ENCODE measurements at regions not wholly inside any gene's neighbourhood (a gene's known extent, or its start where the extent isn't known, plus 50 kb on each side); places are given as distances from the start of the nearest gene placed in this dataset.
"Not testable (repeated sequence)": the region's sequence is repeated elsewhere in the genome, so short reads cannot be mapped to it uniquely, and the experiment has no call there.

GRCh38 chr2:163983911-163984310 is 248.1 kb upstream of the FIGN start:
- no peaks in the 10 kb centered on the region for H3K9me3 ChIP-seq
- no peak for TF ChIP-seq CTCF (IDR thresholded peaks at IDR 0.05)
- intact Hi-C loops (cut with DNase I): no loop called here
- H3K27ac ChIP-seq: no peak overlapping the region
- H3K4me3 ChIP-seq: no peak overlapping the region
- no peak overlapping the region for H3K9ac ChIP-seq (ENCODE audit: low read depth in 2 of 2, low read length in 2 of 2)
- DNase-seq: no peak
- H3K27me3 ChIP-seq: no peaks in the 10 kb centered on the region
- no peaks in the 10 kb centered on the region for H3K4me1 ChIP-seq
- H3K36me3 ChIP-seq: no peaks in the 10 kb centered on the region

- no peak for DNase-seq
- H3K9ac ChIP-seq (ENCODE audit: low read depth in 2 of 2, low read length in 2 of 2): no peak overlapping the region
- H3K9me3 ChIP-seq: no peaks in the 10 kb centered on the region
- no peaks in the 10 kb centered on the region for H3K36me3 ChIP-seq
- no peaks in the 10 kb centered on the region for H3K27me3 ChIP-seq
- no peaks in the 10 kb centered on the region for H3K4me1 ChIP-seq
- TF ChIP-seq CTCF (IDR thresholded peaks at IDR 0.05): no peak
- no peak overlapping the region for H3K4me3 ChIP-seq
- intact Hi-C loops (cut with DNase I): no loop called here
- H3K27ac ChIP-seq: no peak overlapping the region
Measured at GRCh38 chr2:163982938-163983337, 247.1 kb upstream of the FIGN start.

- Histone ChIP-seq H3K27ac (no peak overlapping the region), H3K4me3 (no peak overlapping the region), H3K4me1 (no peaks in the 10 kb centered on the region), H3K36me3 (no peaks in the 10 kb centered on the region), H3K9me3 (no peaks in the 10 kb centered on the region), H3K27me3 (no peaks in the 10 kb centered on the region), H3K9ac (ENCODE audit: low read depth in 2 of 2, low read length in 2 of 2) (no peak overlapping the region)
- no peak for DNase-seq
- intact Hi-C loops (cut with DNase I): no loop called here
- no peak for TF ChIP-seq CTCF (IDR thresholded peaks at IDR 0.05)
Measured at GRCh38 chr2:163974766-163975165, 239.0 kb upstream of the FIGN start.

GRCh38 chr2:163970058-163970813 is 234.4 kb upstream of the FIGN start:
- H3K9ac ChIP-seq (ENCODE audit: low read depth in 2 of 2, low read length in 2 of 2): no peak overlapping the region
- TF ChIP-seq CTCF (IDR thresholded peaks at IDR 0.05): no peak
- no peaks in the 10 kb centered on the region for H3K27me3 ChIP-seq
- intact Hi-C loops (cut with DNase I): no loop called here
- H3K27ac ChIP-seq: no peak overlapping the region
- H3K9me3 ChIP-seq: no peaks in the 10 kb centered on the region
- no peaks in the 10 kb centered on the region for H3K36me3 ChIP-seq
- H3K4me3 ChIP-seq: no peak overlapping the region
- DNase-seq: no peak
- no peaks in the 10 kb centered on the region for H3K4me1 ChIP-seq

- DNase-seq; H3K9ac ChIP-seq (ENCODE audit: low read depth in 2 of 2, low read length in 2 of 2); H3K36me3 ChIP-seq; H3K27ac ChIP-seq; intact Hi-C loops (cut with DNase I); H3K9me3 ChIP-seq; H3K27me3 ChIP-seq; H3K4me3 ChIP-seq; H3K4me1 ChIP-seq: not testable (repeated sequence)
Measured at GRCh38 chr2:163964278-163964677, 228.5 kb upstream of the FIGN start.

GRCh38 chr2:163953390-163953907 is 217.6 kb upstream of the FIGN start:
- TF ChIP-seq CTCF (IDR thresholded peaks at IDR 0.05): no peak
- Histone ChIP-seq H3K27ac (no peak overlapping the region), H3K36me3 (no peaks in the 10 kb centered on the region), H3K9me3 (no peaks in the 10 kb centered on the region), H3K4me3 (no peak overlapping the region), H3K4me1 (no peaks in the 10 kb centered on the region), H3K27me3 (no peaks in the 10 kb centered on the region), H3K9ac (ENCODE audit: low read depth in 2 of 2, low read length in 2 of 2) (no peak overlapping the region)
- no peak for DNase-seq
- intact Hi-C loops (cut with DNase I): no loop called here

All from colonic mucosa (tissue), 4 donors.